SK-N-SH treated with all-trans-retinoic acid at 6 μM for 48 hours (cell line): ENCODE measurements at regions not wholly inside any gene's neighbourhood (a gene's known extent, or its start where the extent isn't known, plus 50 kb on each side); places are given as distances from the start of the nearest gene placed in this dataset.
"Not testable (repeated sequence)": the region's sequence is repeated elsewhere in the genome, so short reads cannot be mapped to it uniquely, and the experiment has no call there.

Experiments used
- ARNTL ChIP-seq: fragments of 450-650 bp; formaldehyde crosslinking; IDR thresholded peaks from 2 replicates; pipeline ENCODE4 v1.5.0; 2020; ENCODE audit warnings: low read depth, mild to moderate bottlenecking, moderate library complexity, borderline replicate concordance
- OSR1 ChIP-seq: fragments of 250-450 bp; sonication (Bioruptor Pico); IDR thresholded peaks from 2 replicates; pipeline ENCODE4 v1.8.0; 2022; ENCODE audit warnings: moderate library complexity, mild to moderate bottlenecking, inconsistent platforms
- TCF4 ChIP-seq: fragments of 250-450 bp; sonication (Bioruptor Pico); IDR thresholded peaks from 2 replicates; pipeline ENCODE4 v1.8.0; 2021; ENCODE audit warnings: mild to moderate bottlenecking, moderate library complexity, borderline replicate concordance

DNA sequence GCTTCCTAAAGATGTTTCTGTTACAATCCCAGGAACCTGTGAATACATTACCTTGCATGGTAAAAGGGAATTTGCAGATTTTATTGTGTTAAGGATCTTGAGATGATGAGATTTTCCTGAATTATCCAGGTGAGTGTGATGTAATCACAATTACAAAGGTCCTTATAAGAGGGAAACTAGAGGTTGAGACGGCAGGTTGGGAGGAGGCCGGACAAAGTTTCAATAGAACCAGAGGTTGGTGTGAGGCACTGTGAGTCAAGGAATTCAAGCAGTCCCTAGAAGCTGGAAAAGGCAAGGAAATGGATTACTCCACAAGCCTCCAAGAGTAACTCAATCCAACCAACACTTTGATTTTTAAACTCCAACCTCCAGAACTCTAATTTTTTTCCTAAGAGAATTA, 65.9 kb upstream of the C1QTNF3 start:
- not testable (repeated sequence) for TF ChIP-seq TCF4 (CRISPR knock-in tag); ARNTL; OSR1 (CRISPR knock-in tag)
